ENCODE measurements at regions not wholly inside any gene's neighbourhood (a gene's known extent, or its start where the extent isn't known, plus 50 kb on each side); places are given as distances from the start of the nearest gene placed in this dataset.

DNA sequence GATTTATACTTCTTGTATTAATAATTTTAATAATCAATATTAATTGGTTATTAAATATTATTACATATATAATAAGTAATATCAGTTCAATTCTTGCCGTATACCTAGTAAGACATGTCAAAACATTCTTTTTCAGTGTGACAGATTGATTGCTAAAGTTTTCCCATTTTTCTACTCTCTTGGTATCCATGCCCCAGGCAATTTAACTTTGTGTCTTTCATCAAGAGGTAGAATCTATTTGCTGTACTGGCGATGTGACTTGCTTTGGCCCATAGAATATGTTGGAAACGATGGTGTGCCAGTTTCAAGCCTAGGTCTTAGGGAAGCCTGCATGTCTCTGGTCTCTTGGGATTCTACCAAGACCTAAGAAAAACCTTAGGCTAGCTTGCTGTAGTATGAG is 436.1 kb upstream of the ADAMTS5 start:
- no peaks in the 10 kb centered on the region for H3K4me1 Mint-ChIP-seq
- H3K9me3 Mint-ChIP-seq, result peaks cover 0 to 5% (median 0%) of the 10 kb centered on the region in 11 donors
- CTCF ChIA-PET, result no interaction called here

DNA sequence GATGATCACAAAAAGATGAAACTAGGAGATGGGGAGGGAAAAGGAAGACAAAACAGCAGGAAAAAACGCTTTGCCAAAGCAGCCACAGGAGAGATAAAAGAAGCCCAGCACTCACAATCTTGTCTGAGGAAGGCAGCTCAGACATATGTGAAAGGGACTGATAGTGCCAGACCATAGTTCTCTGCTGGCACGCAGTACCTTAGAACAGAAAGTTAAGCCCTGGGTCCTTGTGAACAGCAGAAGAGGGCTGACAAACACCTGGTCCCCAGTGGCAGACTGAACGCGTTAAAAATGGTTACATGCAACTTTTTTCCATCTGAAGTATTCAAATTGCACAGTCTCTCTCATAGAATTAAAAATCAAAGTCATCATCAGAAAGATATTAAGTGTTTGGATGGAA is 433.2 kb upstream of the ADAMTS5 start:
- no peak overlapping the region for H3K4me3 ChIP-seq (ENCODE audit: low read length)
- Mint-ChIP-seq H3K4me1 (no peaks in the 10 kb centered on the region), H3K27me3 (no peaks in the 10 kb centered on the region), H3K9me3 (peaks cover 0 to 5% (median 0%) of the 10 kb centered on the region in 11 donors), H3K27ac (no peak overlapping the region), H3K36me3 (no peaks in the 10 kb centered on the region), H3K4me3 (no peak overlapping the region)
- POLR2A ChIA-PET, result no interaction called here
- H3K4me1 ChIP-seq (ENCODE audit: control insufficient read depth in 2 of 2, insufficient read depth in 2 of 2, low read length in 2 of 2), result no peaks in the 10 kb centered on the region
- no peaks in the 10 kb centered on the region for H3K9me3 ChIP-seq (ENCODE audit: control insufficient read depth in 2 of 3, low read length in 3 of 3)
- CTCF ChIA-PET, result no interaction called here
- no peaks in the 10 kb centered on the region for H3K36me3 ChIP-seq (ENCODE audit: control insufficient read depth in 2 of 3, insufficient read depth in 3 of 3, low read length in 3 of 3)
- intact Hi-C loops (cut with micrococcal nuclease), result no loop called here
- DNase-seq (no peak), ATAC-seq (no peak)
- no peaks in the 10 kb centered on the region for H3K27me3 ChIP-seq (ENCODE audit: control insufficient read depth in 2 of 2, insufficient read depth in 2 of 2, low read length in 2 of 2)
- no peak overlapping the region for H3K27ac ChIP-seq (ENCODE audit: low read depth, low read length)

More for the DNA sequence above, 436.1 kb upstream of the ADAMTS5 start:
- Histone ChIP-seq H3K4me1 (ENCODE audit: control insufficient read depth in 2 of 2, insufficient read depth in 2 of 2, low read length in 2 of 2) (no peaks in the 10 kb centered on the region), H3K9me3 (ENCODE audit: control insufficient read depth in 2 of 3, low read length in 3 of 3) (no peaks in the 10 kb centered on the region), H3K27me3 (ENCODE audit: control insufficient read depth in 2 of 2, insufficient read depth in 2 of 2, low read length in 2 of 2) (no peaks in the 10 kb centered on the region), H3K36me3 (ENCODE audit: control insufficient read depth in 2 of 3, insufficient read depth in 3 of 3, low read length in 3 of 3) (no peaks in the 10 kb centered on the region), H3K4me3 (ENCODE audit: low read length) (no peak overlapping the region), H3K27ac (ENCODE audit: low read depth, low read length) (no peak overlapping the region)
- H3K36me3 Mint-ChIP-seq, result no peaks in the 10 kb centered on the region
- ATAC-seq, result no peak
- intact Hi-C loops (cut with micrococcal nuclease), result no loop called here
- no peak overlapping the region for H3K27ac Mint-ChIP-seq
- no peak overlapping the region for H3K4me3 Mint-ChIP-seq
- no peak for DNase-seq
- POLR2A ChIA-PET, result no interaction called here
- H3K27me3 Mint-ChIP-seq, result no peaks in the 10 kb centered on the region

DNA sequence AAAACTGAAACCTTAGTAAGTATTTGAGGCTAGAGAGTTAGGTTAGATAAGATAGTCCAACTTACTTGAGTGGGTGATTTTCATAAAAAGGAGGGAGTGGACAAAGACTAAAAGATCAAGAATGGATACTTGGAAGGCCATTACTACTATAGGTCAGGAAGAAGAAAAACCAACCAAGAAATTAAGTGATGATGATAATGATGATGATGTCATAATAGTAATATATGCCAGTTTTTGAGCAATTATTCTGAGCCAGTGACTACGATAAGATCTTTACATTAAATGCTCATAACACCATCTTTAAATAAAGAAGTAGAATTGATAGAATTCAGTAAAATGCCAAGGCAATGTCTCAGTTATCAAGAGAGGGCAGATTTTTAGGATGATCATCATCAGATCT is 430.7 kb upstream of the ADAMTS5 start:
- no peak overlapping the region for H3K4me3 Mint-ChIP-seq
- ChIA-PET CTCF (no interaction called here), POLR2A (no interaction called here)
- no peaks in the 10 kb centered on the region for H3K27me3 Mint-ChIP-seq
- intact Hi-C loops (cut with micrococcal nuclease), result no loop called here
- no peak for ATAC-seq
- no peaks in the 10 kb centered on the region for H3K36me3 ChIP-seq (ENCODE audit: control insufficient read depth in 2 of 3, insufficient read depth in 3 of 3, low read length in 3 of 3)
- H3K36me3 Mint-ChIP-seq, result no peaks in the 10 kb centered on the region
- H3K27ac ChIP-seq (ENCODE audit: low read depth, low read length), result no peak overlapping the region
- no peak for DNase-seq
- no peaks in the 10 kb centered on the region for H3K9me3 ChIP-seq (ENCODE audit: control insufficient read depth in 2 of 3, low read length in 3 of 3)
- H3K9me3 Mint-ChIP-seq, result peaks cover 0 to 5% (median 0%) of the 10 kb centered on the region in 11 donors
- H3K4me3 ChIP-seq (ENCODE audit: low read length), result no peak overlapping the region
- H3K27ac Mint-ChIP-seq, result no peak overlapping the region
- H3K4me1 Mint-ChIP-seq, result no peaks in the 10 kb centered on the region
- H3K27me3 ChIP-seq (ENCODE audit: control insufficient read depth in 2 of 2, insufficient read depth in 2 of 2, low read length in 2 of 2), result no peaks in the 10 kb centered on the region
- no peaks in the 10 kb centered on the region for H3K4me1 ChIP-seq (ENCODE audit: control insufficient read depth in 2 of 2, insufficient read depth in 2 of 2, low read length in 2 of 2)

DNA sequence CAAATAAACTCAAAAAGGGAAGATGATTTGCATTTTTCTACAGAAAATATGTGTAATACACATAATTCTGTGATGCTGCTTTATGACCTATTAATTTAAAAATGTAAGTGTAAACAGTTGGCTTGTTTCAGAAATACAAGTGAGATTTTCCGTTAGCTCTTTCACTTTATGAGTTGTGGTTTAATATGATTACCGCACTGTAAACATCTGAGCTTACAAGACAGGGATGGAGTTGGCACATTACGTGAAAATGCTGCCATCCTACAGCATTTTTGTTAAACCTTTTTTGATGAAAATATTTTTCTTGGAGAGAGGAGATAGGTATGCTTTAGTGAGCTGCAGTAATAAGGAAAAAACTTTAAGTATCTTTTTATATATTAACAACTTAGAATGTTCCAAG is 426.8 kb upstream of the ADAMTS5 start:
- ATAC-seq, result no peak
- Mint-ChIP-seq H3K4me3 (no peak overlapping the region), H3K4me1 (no peaks in the 10 kb centered on the region), H3K9me3 (peaks cover 0 to 5% (median 1%) of the 10 kb centered on the region in 11 donors), H3K27ac (no peak overlapping the region), H3K36me3 (no peaks in the 10 kb centered on the region), H3K27me3 (no peaks in the 10 kb centered on the region)
- no peaks in the 10 kb centered on the region for H3K9me3 ChIP-seq (ENCODE audit: control insufficient read depth in 2 of 3, low read length in 3 of 3)
- no peak for DNase-seq
- H3K36me3 ChIP-seq (ENCODE audit: control insufficient read depth in 2 of 3, insufficient read depth in 3 of 3, low read length in 3 of 3), result no peaks in the 10 kb centered on the region
- H3K4me1 ChIP-seq (ENCODE audit: control insufficient read depth in 2 of 2, insufficient read depth in 2 of 2, low read length in 2 of 2), result no peaks in the 10 kb centered on the region
- intact Hi-C loops (cut with micrococcal nuclease), result no loop called here
- no peaks in the 10 kb centered on the region for H3K27me3 ChIP-seq (ENCODE audit: control insufficient read depth in 2 of 2, insufficient read depth in 2 of 2, low read length in 2 of 2)
- H3K4me3 ChIP-seq (ENCODE audit: low read length), result no peak overlapping the region
- POLR2A ChIA-PET, result no interaction called here
- CTCF ChIA-PET, result no interaction called here
- no peak overlapping the region for H3K27ac ChIP-seq (ENCODE audit: low read depth, low read length)

DNA sequence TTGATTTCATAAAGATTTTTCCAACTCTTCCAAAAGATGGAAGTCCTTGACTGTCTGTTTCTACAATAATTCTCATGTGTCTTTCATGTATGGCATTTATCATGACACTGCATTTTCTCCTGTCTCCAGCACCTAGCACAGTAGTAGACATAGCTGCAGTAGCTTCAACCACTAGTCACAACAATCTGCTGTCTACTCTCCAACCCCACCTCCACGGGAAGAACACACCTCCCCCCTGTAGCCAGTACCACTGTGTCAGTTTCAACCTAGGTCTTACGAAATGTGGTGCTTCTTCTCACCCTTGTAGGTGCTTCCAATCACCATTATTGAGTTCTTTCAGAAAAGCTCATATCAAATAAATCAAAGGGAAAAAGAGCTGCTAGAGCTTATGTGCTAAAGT is 425.1 kb upstream of the ADAMTS5 start:
- Histone ChIP-seq H3K27me3 (ENCODE audit: control insufficient read depth in 2 of 2, insufficient read depth in 2 of 2, low read length in 2 of 2) (no peaks in the 10 kb centered on the region), H3K9me3 (ENCODE audit: control insufficient read depth in 2 of 3, low read length in 3 of 3) (no peaks in the 10 kb centered on the region), H3K36me3 (ENCODE audit: control insufficient read depth in 2 of 3, insufficient read depth in 3 of 3, low read length in 3 of 3) (no peaks in the 10 kb centered on the region), H3K4me1 (ENCODE audit: control insufficient read depth in 2 of 2, insufficient read depth in 2 of 2, low read length in 2 of 2) (no peaks in the 10 kb centered on the region), H3K27ac (ENCODE audit: low read depth, low read length) (no peak overlapping the region), H3K4me3 (ENCODE audit: low read length) (no peak overlapping the region)
- no peak overlapping the region for H3K27ac Mint-ChIP-seq
- H3K4me1 Mint-ChIP-seq, result no peaks in the 10 kb centered on the region
- no peaks in the 10 kb centered on the region for H3K36me3 Mint-ChIP-seq
- no peaks in the 10 kb centered on the region for H3K27me3 Mint-ChIP-seq
- DNase-seq, result no peak
- ATAC-seq, result no peak
- ChIA-PET CTCF (no interaction called here), POLR2A (no interaction called here)
- H3K9me3 Mint-ChIP-seq, result peaks cover 0 to 5% (median 1%) of the 10 kb centered on the region in 11 donors
- intact Hi-C loops (cut with micrococcal nuclease), result no loop called here
- no peak overlapping the region for H3K4me3 Mint-ChIP-seq

DNA sequence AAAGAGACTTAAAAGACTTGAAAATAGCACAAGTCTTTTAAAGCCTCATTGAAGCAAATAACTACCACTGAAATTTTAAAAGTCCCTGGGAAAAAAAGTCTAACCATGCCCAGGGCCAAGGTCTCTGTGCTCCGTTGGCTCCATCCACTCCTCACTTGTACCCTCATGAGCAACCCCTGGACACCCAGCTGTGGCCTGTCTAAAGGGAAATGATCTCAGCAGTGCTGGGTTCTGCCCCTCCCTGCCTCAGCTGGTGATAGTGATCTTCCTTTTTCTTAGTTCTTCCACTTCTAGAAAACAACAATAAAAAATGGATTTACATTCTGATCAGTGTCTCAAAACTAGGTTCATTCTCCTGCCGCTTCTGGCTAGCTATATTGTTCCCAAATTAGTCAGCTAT is 423.5 kb upstream of the ADAMTS5 start:
- no peak for ATAC-seq
- H3K27ac Mint-ChIP-seq, result no peak overlapping the region

DNA sequence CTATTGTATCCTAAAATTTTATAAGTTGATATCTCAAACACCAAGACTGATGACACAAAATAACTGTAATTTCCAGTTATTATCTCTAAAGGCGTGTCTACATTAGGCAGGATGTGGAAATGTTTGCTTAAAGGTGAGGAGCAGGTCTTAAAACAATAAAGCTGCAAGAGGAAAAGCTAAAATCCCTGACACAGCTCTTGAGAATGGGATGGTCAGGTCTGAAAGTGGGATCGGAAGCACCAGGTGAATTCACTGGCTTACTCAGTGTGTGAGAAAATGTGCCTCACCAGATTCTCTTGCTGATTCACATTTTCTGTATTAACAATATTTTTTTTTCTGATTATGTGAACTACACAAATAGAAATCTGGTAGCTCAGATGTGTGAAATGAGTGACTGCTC is 421.9 kb upstream of the ADAMTS5 start:
- H3K9me3 ChIP-seq (ENCODE audit: control insufficient read depth in 2 of 3, low read length in 3 of 3), result no peaks in the 10 kb centered on the region
- no peak overlapping the region for H3K4me3 ChIP-seq (ENCODE audit: low read length)
- no peaks in the 10 kb centered on the region for H3K36me3 ChIP-seq (ENCODE audit: control insufficient read depth in 2 of 3, insufficient read depth in 3 of 3, low read length in 3 of 3)
- intact Hi-C loops (cut with micrococcal nuclease), result no loop called here
- POLR2A ChIA-PET, result no interaction called here
- no peaks in the 10 kb centered on the region for H3K4me1 ChIP-seq (ENCODE audit: control insufficient read depth in 2 of 2, insufficient read depth in 2 of 2, low read length in 2 of 2)
- ATAC-seq (no peak), DNase-seq (no peak)
- no peaks in the 10 kb centered on the region for H3K36me3 Mint-ChIP-seq
- CTCF ChIA-PET, result no interaction called here
- H3K9me3 Mint-ChIP-seq, result peaks cover 0 to 5% (median 0%) of the 10 kb centered on the region in 11 donors
- H3K27ac Mint-ChIP-seq, result no peak overlapping the region
- no peaks in the 10 kb centered on the region for H3K27me3 ChIP-seq (ENCODE audit: control insufficient read depth in 2 of 2, insufficient read depth in 2 of 2, low read length in 2 of 2)
- no peaks in the 10 kb centered on the region for H3K27me3 Mint-ChIP-seq
- H3K27ac ChIP-seq (ENCODE audit: low read depth, low read length), result no peak overlapping the region
- no peak overlapping the region for H3K4me3 Mint-ChIP-seq
- H3K4me1 Mint-ChIP-seq, result no peaks in the 10 kb centered on the region

More for the DNA sequence above, 423.5 kb upstream of the ADAMTS5 start:
- no peak overlapping the region for H3K4me3 ChIP-seq (ENCODE audit: low read length)
- H3K9me3 ChIP-seq (ENCODE audit: control insufficient read depth in 2 of 3, low read length in 3 of 3), result no peaks in the 10 kb centered on the region
- POLR2A ChIA-PET, result no interaction called here
- H3K27me3 ChIP-seq (ENCODE audit: control insufficient read depth in 2 of 2, insufficient read depth in 2 of 2, low read length in 2 of 2), result no peaks in the 10 kb centered on the region
- no peaks in the 10 kb centered on the region for H3K36me3 ChIP-seq (ENCODE audit: control insufficient read depth in 2 of 3, insufficient read depth in 3 of 3, low read length in 3 of 3)
- CTCF ChIA-PET, result no interaction called here
- Mint-ChIP-seq H3K4me3 (no peak overlapping the region), H3K9me3 (peaks cover 0 to 5% (median 0%) of the 10 kb centered on the region in 11 donors), H3K36me3 (no peaks in the 10 kb centered on the region), H3K27me3 (no peaks in the 10 kb centered on the region), H3K4me1 (no peaks in the 10 kb centered on the region)
- no peak overlapping the region for H3K27ac ChIP-seq (ENCODE audit: low read depth, low read length)
- intact Hi-C loops (cut with micrococcal nuclease), result no loop called here
- H3K4me1 ChIP-seq (ENCODE audit: control insufficient read depth in 2 of 2, insufficient read depth in 2 of 2, low read length in 2 of 2), result no peaks in the 10 kb centered on the region
- DNase-seq, result no peak
